Rectal smooth muscle tissue (tissue), 1 donor: ENCODE measurements at regions not wholly inside any gene's neighbourhood (a gene's known extent, or its start where the extent isn't known, plus 50 kb on each side); places are given as distances from the start of the nearest gene placed in this dataset.

Experiments used
- H3K27ac ChIP-seq: one replicate; pipeline ENCODE4 v1.7.0; 2013; ENCODE audit warnings: low read depth, low read length, inconsistent platforms
- H3K27me3 ChIP-seq: one replicate; pipeline ENCODE4 v1.7.0; 2013; ENCODE audit warnings: low read length; ENCODE audit not compliant: control insufficient read depth, insufficient read depth
- H3K36me3 ChIP-seq: one replicate; pipeline ENCODE4 v1.7.0; 2013; ENCODE audit warnings: low read length; ENCODE audit not compliant: control insufficient read depth, insufficient read depth
- H3K4me1 ChIP-seq: one replicate; pipeline ENCODE4 v1.7.0; 2013; ENCODE audit warnings: low read length; ENCODE audit not compliant: control insufficient read depth, insufficient read depth
- H3K4me3 ChIP-seq: one replicate; pipeline ENCODE4 v1.7.0; 2013; ENCODE audit warnings: low read length
- H3K9ac ChIP-seq: one replicate; pipeline ENCODE4 v1.7.0; 2013; ENCODE audit warnings: low read length

DNA sequence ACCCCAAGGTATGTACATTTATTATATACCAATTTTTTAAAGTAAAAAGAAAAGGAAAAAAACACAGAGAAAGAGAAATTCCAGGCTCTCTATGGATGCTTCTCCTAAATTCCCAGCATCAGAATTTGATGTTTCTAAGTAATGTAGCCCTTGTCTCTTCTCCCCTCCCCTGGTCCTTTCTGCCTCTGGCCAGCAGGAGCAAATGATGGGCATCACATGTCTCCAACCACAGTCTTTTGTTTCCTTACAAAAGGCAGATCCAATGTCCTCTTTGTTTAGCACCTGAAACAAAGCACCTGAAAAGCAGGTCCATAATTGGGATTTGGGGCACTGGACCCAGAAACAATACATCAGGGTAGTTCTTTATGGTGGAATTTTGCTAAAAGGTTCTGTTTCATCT, 50.4 kb upstream of the APC start:
- Histone ChIP-seq H3K27me3 (no peaks in the 10 kb centered on the region), H3K36me3 (no peaks in the 10 kb centered on the region), H3K27ac (no peak overlapping the region), H3K4me1 (peaks cover 5% of the 10 kb centered on the region), H3K9ac (no peak overlapping the region), H3K4me3 (no peak overlapping the region)
